IMR-90 (cell line): ENCODE measurements at regions not wholly inside any gene's neighbourhood (a gene's known extent, or its start where the extent isn't known, plus 50 kb on each side); places are given as distances from the start of the nearest gene placed in this dataset.

Experiments used
- ATAC-seq: fragments of 200-7000 bp; cut with Tn5 transposase; 2 replicates; pipeline ENCODE4 v1.9.1; 2020; ENCODE audit warnings: low read depth, mild to moderate bottlenecking, moderate library complexity
- BruUV-seq: library from RNA; stranded (reverse); fragments of 400-500 nt; replicated peaks from 2 replicates; lab custom pipeline; 2021; lab: Mats Ljungman, UMichigan
- CTCF ChIA-PET: fragments of 300-600 bp; formaldehyde crosslinking; extraction: SDS; loops from one replicate; lab custom pipeline; 2021; ENCODE audit warnings: antibody characterized with exemption; lab: Yijun Ruan, JAX
- POLR2A ChIA-PET: fragments of 300-600 bp; sonication (Branson Sonifier 250); formaldehyde crosslinking; loops from one replicate; lab custom pipeline; 2022; ENCODE audit warnings: antibody characterized with exemption; ENCODE audit not compliant: unreplicated experiment; lab: Charles Lee
- DNase-seq: peaks from one replicate; pipeline ENCODE4 v3.0.0; 2013
- H2AFZ ChIP-seq: replicated peaks from 2 replicates; pipeline ENCODE3; 2013; ENCODE audit warnings: low read length, mild to moderate bottlenecking; ENCODE audit not compliant: poor library complexity
- H2AK5ac ChIP-seq: 2 replicates; pipeline ENCODE4 v1.6.1; 2013; ENCODE audit warnings: low read depth, low read length, inconsistent platforms
- H2AK9ac ChIP-seq: replicated peaks from 2 replicates; pipeline ENCODE3; 2013; ENCODE audit warnings: mild to moderate bottlenecking, low read depth, low read length, moderate library complexity; ENCODE audit not compliant: poor library complexity
- H2BK120ac ChIP-seq: 2 replicates; pipeline ENCODE4 v1.6.1; 2013; ENCODE audit warnings: low read depth, low read length, inconsistent platforms
- H2BK15ac ChIP-seq: 3 replicates; pipeline ENCODE4 v1.6.1; 2013; ENCODE audit warnings: low read depth, low read length, inconsistent platforms
- H2BK20ac ChIP-seq: 2 replicates; pipeline ENCODE4 v1.6.1; 2013; ENCODE audit warnings: low read depth, mild to moderate bottlenecking, inconsistent platforms, low read length, moderate library complexity
- H2BK5ac ChIP-seq: 2 replicates; pipeline ENCODE4 v1.6.1; 2013; ENCODE audit warnings: mild to moderate bottlenecking, low read depth, low read length, inconsistent platforms; ENCODE audit not compliant: poor library complexity, severe bottlenecking
- H3K14ac ChIP-seq: replicated peaks from 2 replicates; pipeline ENCODE4 v1.6.1; 2013; ENCODE audit warnings: low read depth, low read length, inconsistent platforms
- H3K18ac ChIP-seq: 2 replicates; pipeline ENCODE4 v1.6.1; 2013; ENCODE audit warnings: low read depth, low read length, control low read depth
- H3K23ac ChIP-seq: 2 replicates; pipeline ENCODE4 v1.6.1; 2013; ENCODE audit warnings: low read depth, low read length, inconsistent platforms
- H3K27ac ChIP-seq: 2 replicates; pipeline ENCODE4 v1.5.1; 2013; ENCODE audit warnings: mild to moderate bottlenecking, control low read depth, low read length; ENCODE audit not compliant: insufficient read depth
- H3K27me3 ChIP-seq: 2 replicates; pipeline ENCODE4 v1.6.1; 2013; ENCODE audit warnings: low read length; ENCODE audit not compliant: control insufficient read depth, insufficient read depth
- H3K36me3 ChIP-seq: 2 replicates; pipeline ENCODE4 v1.6.1; 2013; ENCODE audit warnings: low read length, mixed read lengths; ENCODE audit not compliant: control insufficient read depth, insufficient read depth
- H3K4ac ChIP-seq: 2 replicates; pipeline ENCODE4 v1.6.1; 2013; ENCODE audit warnings: low read depth, low read length, inconsistent platforms
- H3K4me1 ChIP-seq: 2 replicates; pipeline ENCODE4 v1.6.1; 2013; ENCODE audit warnings: low read length, mixed read lengths; ENCODE audit not compliant: control insufficient read depth, insufficient read depth
- H3K4me2 ChIP-seq: 2 replicates; pipeline ENCODE4 v1.6.1; 2013; ENCODE audit warnings: low read depth, mild to moderate bottlenecking, control low read depth, low read length, moderate library complexity
- H3K4me3 ChIP-seq: 2 replicates; pipeline ENCODE4 v1.5.1; 2013; ENCODE audit warnings: low read depth, mild to moderate bottlenecking, control low read depth, low read length, moderate library complexity; ENCODE audit not compliant: insufficient read depth
- H3K56ac ChIP-seq: 2 replicates; pipeline ENCODE4 v1.6.1; 2013; ENCODE audit warnings: low read length, inconsistent platforms; ENCODE audit not compliant: insufficient read depth; ENCODE audit errors: extremely low read depth
- H3K79me1 ChIP-seq, 2 experiments: 2 replicates each; pipeline ENCODE4 v1.6.1; 2013; ENCODE audit warnings: low read length in 2 of 2, inconsistent platforms in 1 of 2, low read depth in 1 of 2
- H3K9ac ChIP-seq: 2 replicates; pipeline ENCODE4 v1.6.1; 2013; ENCODE audit warnings: low read depth, low read length, control low read depth
- H3K9me1 ChIP-seq: 2 replicates; pipeline ENCODE4 v1.6.1; 2013; ENCODE audit warnings: low read length, inconsistent platforms; ENCODE audit not compliant: insufficient read depth
- H3K9me3 ChIP-seq: 2 replicates; pipeline ENCODE4 v1.6.1; 2013; ENCODE audit warnings: low read length; ENCODE audit not compliant: control insufficient read depth, insufficient read depth
- H4K20me1 ChIP-seq: 2 replicates; pipeline ENCODE4 v1.6.1; 2013; ENCODE audit warnings: low read length, inconsistent platforms; ENCODE audit not compliant: insufficient read depth
- H4K5ac ChIP-seq: 2 replicates; pipeline ENCODE4 v1.6.1; 2013; ENCODE audit warnings: mild to moderate bottlenecking, low read depth, low read length, control low read depth
- H4K8ac ChIP-seq, 2 experiments: 2 replicates each; pipeline ENCODE4 v1.6.1; 2013; ENCODE audit warnings: low read depth in 2 of 2, low read length in 2 of 2, control low read depth in 1 of 2, inconsistent platforms in 1 of 2
- H4K91ac ChIP-seq: 2 replicates; pipeline ENCODE4 v1.6.1; 2013; ENCODE audit warnings: low read depth, low read length, inconsistent platforms; ENCODE audit not compliant: insufficient read depth
- CEBPB ChIP-seq: IDR thresholded peaks from 2 replicates; pipeline ENCODE4 v1.6.1; 2012; ENCODE audit warnings: low read depth, low read length, improper control_type of control experiment
- FOS ChIP-seq: fragments of 150-350 bp; IDR thresholded peaks from 2 replicates; pipeline ENCODE4 v1.6.1; 2016; ENCODE audit warnings: low read depth, low read length
- MAFK ChIP-seq: IDR thresholded peaks from 2 replicates; pipeline ENCODE4 v1.6.1; 2012; ENCODE audit warnings: low read depth, low read length, improper control_type of control experiment
- MAZ ChIP-seq: IDR thresholded peaks from 2 replicates; pipeline ENCODE4 v1.6.1; 2012; ENCODE audit warnings: low read depth, mild to moderate bottlenecking, low read length, improper control_type of control experiment, moderate library complexity, borderline replicate concordance
- MXI1 ChIP-seq: IDR thresholded peaks from 2 replicates; pipeline ENCODE4 v1.6.1; 2012; ENCODE audit warnings: low read depth, mild to moderate bottlenecking, low read length, moderate library complexity, borderline replicate concordance
- NFE2L2 ChIP-seq: fragments of 150-350 bp; IDR thresholded peaks from 2 replicates; pipeline ENCODE4 v1.6.1; 2016; ENCODE audit warnings: low read depth, mild to moderate bottlenecking, low read length
- POLR2A ChIP-seq: IDR thresholded peaks from 2 replicates; pipeline ENCODE4 v1.6.1; 2012; ENCODE audit warnings: mild to moderate bottlenecking, low read depth, low read length
- RAD21 ChIP-seq: IDR thresholded peaks from 2 replicates; pipeline ENCODE4 v1.6.1; 2012; ENCODE audit warnings: low read length, improper control_type of control experiment
- RCOR1 ChIP-seq: IDR thresholded peaks from 2 replicates; pipeline ENCODE4 v1.6.1; 2012; ENCODE audit warnings: mild to moderate bottlenecking, low read length, improper control_type of control experiment; ENCODE audit not compliant: insufficient replicate concordance
- RFX5 ChIP-seq: IDR thresholded peaks from 2 replicates; pipeline ENCODE4 v1.8.0; 2012; ENCODE audit warnings: low read depth, mild to moderate bottlenecking, low read length, moderate library complexity
- SMC3 ChIP-seq: fragments of 150-350 bp; IDR thresholded peaks from 2 replicates; pipeline ENCODE4 v1.6.1; 2016; ENCODE audit warnings: low read depth, mild to moderate bottlenecking, antibody characterized with exemption, low read length, moderate library complexity
- WGBS, 2 experiments: methylation state at CpG; one replicate each; pipeline versions ENCODE4 v1.1.5 to v1.1.7; 2013; ENCODE audit warnings: missing lambda C conversion rate in 2 of 2; ENCODE audit not compliant: insufficient read length in 1 of 2; ENCODE audit errors: extremely low coverage in 2 of 2; 5-methylcytosine and 5-hydroxymethylcytosine counted together
- dilution Hi-C: fragments of 300-500 bp; cut with HindIII; formaldehyde crosslinking; loops from one replicate; pipeline ENCODE4 v1.14.3; 2018; ENCODE audit warnings: low sequenced_read_pairs; ENCODE audit not compliant: unreplicated experiment
- in situ Hi-C: fragments of 300-500 bp; cut with MboI; formaldehyde crosslinking; loops from 3 replicates; pipeline ENCODE4 v1.14.3; 2019; ENCODE audit warnings: low sequenced_read_pairs, inconsistent platforms, mixed read lengths
- intact Hi-C: fragments of 100-400 bp; cut with micrococcal nuclease; formaldehyde crosslinking; loops from 2 replicates; pipeline ENCODE4 v1.10.0; 2022
- TF ChIP-seq, protein P1 (sequence below): conservative IDR thresholded peaks from 2 replicates; pipeline ENCODE4 v1.5.1; 2012; ENCODE audit warnings: mild to moderate bottlenecking, low read depth, low read length, improper control_type of control experiment
- TF ChIP-seq, protein P2 (sequence below): fragments of 150-350 bp; IDR thresholded peaks from 2 replicates; pipeline ENCODE4 v1.6.1; 2017; ENCODE audit warnings: mild to moderate bottlenecking, antibody characterized with exemption, low read length, low read depth
- TF ChIP-seq, protein P3 (sequence below): fragments of 150-350 bp; IDR thresholded peaks from 2 replicates; pipeline ENCODE4 v1.6.1; 2016; ENCODE audit warnings: low read depth, mild to moderate bottlenecking, low read length, moderate library complexity, borderline replicate concordance

DNA sequence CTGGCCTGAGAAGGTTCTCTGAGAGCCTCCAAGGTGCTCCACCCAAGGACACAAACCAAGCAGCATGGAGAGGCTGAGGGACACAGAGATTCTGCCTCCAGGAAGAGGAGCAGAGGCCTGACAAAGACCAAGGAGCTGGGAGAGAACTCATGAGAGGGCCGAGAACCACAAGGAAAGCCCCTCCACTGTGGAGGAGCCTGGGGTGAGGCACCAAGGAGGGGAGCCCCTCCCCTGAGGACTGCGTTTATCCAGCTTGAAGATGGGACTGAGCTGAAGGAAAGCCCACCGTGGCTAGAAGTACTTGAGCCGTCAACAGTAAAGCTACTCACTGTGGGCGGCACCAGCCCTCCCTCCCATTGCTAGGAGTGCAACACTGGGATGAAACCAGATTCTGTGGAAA lies 63.1 kb upstream of the MEF2A start:
- Histone ChIP-seq H3K23ac (no peak overlapping the region), H2BK15ac (no peak overlapping the region), H2BK5ac (no peak overlapping the region), H3K9ac (no peak overlapping the region), H2AK5ac (no peak overlapping the region), H3K79me1 (no peaks in the 10 kb centered on the region), H2BK120ac (no peak overlapping the region), H2AK9ac (no peak overlapping the region), H3K4ac (no peak overlapping the region), H3K56ac (no peak overlapping the region), H4K8ac (no peak overlapping the region), H3K27me3 (peaks cover 3% of the 10 kb centered on the region; the same call in 1 of the 2 replicates), H4K20me1 (no peaks in the 10 kb centered on the region), H3K27ac (no peak overlapping the region), H3K9me3 (peaks cover 3% of the 10 kb centered on the region; the same call in 1 of the 2 replicates), H3K14ac (no peak overlapping the region), H3K4me1 (peaks cover 10% of the 10 kb centered on the region), H3K18ac (no peak overlapping the region), H3K9me1 (no peaks in the 10 kb centered on the region; the same call in 1 of the 2 replicates), H2AFZ (no peak overlapping the region), H2BK20ac (no peak overlapping the region), H4K5ac (no peak overlapping the region), H4K91ac (no peak overlapping the region), H3K36me3 (no peaks in the 10 kb centered on the region), H3K4me2 (no peak overlapping the region), H3K4me3 (no peak overlapping the region)
- CTCF ChIA-PET, result no interaction called here
- no peak for DNase-seq
- ATAC-seq, result no peak
- BruUV-seq, result no TSS peak
- POLR2A ChIA-PET, result no interaction called here
- dilution Hi-C loops (no loop called here), in situ Hi-C loops (no loop called here), intact Hi-C loops (no loop called here)
- WGBS, 2 experiments, result no CpG with 5 or more reads among the region's 5 CpGs
- no peak for TF ChIP-seq MAZ
- TF ChIP-seq, protein P1, sequence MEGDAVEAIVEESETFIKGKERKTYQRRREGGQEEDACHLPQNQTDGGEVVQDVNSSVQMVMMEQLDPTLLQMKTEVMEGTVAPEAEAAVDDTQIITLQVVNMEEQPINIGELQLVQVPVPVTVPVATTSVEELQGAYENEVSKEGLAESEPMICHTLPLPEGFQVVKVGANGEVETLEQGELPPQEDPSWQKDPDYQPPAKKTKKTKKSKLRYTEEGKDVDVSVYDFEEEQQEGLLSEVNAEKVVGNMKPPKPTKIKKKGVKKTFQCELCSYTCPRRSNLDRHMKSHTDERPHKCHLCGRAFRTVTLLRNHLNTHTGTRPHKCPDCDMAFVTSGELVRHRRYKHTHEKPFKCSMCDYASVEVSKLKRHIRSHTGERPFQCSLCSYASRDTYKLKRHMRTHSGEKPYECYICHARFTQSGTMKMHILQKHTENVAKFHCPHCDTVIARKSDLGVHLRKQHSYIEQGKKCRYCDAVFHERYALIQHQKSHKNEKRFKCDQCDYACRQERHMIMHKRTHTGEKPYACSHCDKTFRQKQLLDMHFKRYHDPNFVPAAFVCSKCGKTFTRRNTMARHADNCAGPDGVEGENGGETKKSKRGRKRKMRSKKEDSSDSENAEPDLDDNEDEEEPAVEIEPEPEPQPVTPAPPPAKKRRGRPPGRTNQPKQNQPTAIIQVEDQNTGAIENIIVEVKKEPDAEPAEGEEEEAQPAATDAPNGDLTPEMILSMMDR, result no peak
- TF ChIP-seq SMC3, result no peak
- TF ChIP-seq RAD21, result no peak
- no peak for TF ChIP-seq FOS
- TF ChIP-seq POLR2A, result no peak
- no peak for TF ChIP-seq MAFK
- TF ChIP-seq MXI1, result no peak
- TF ChIP-seq RCOR1, result no peak
- TF ChIP-seq CEBPB, result no peak
- TF ChIP-seq, protein P2, sequence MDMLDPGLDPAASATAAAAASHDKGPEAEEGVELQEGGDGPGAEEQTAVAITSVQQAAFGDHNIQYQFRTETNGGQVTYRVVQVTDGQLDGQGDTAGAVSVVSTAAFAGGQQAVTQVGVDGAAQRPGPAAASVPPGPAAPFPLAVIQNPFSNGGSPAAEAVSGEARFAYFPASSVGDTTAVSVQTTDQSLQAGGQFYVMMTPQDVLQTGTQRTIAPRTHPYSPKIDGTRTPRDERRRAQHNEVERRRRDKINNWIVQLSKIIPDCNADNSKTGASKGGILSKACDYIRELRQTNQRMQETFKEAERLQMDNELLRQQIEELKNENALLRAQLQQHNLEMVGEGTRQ, result no peak
- TF ChIP-seq, protein P3, sequence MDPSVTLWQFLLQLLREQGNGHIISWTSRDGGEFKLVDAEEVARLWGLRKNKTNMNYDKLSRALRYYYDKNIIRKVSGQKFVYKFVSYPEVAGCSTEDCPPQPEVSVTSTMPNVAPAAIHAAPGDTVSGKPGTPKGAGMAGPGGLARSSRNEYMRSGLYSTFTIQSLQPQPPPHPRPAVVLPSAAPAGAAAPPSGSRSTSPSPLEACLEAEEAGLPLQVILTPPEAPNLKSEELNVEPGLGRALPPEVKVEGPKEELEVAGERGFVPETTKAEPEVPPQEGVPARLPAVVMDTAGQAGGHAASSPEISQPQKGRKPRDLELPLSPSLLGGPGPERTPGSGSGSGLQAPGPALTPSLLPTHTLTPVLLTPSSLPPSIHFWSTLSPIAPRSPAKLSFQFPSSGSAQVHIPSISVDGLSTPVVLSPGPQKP, result no peak
- no peak for TF ChIP-seq RFX5
- no peak for TF ChIP-seq NFE2L2
